ENCODE measurements at regions not wholly inside any gene's neighbourhood (a gene's known extent, or its start where the extent isn't known, plus 50 kb on each side); places are given as distances from the start of the nearest gene placed in this dataset.

DNA sequence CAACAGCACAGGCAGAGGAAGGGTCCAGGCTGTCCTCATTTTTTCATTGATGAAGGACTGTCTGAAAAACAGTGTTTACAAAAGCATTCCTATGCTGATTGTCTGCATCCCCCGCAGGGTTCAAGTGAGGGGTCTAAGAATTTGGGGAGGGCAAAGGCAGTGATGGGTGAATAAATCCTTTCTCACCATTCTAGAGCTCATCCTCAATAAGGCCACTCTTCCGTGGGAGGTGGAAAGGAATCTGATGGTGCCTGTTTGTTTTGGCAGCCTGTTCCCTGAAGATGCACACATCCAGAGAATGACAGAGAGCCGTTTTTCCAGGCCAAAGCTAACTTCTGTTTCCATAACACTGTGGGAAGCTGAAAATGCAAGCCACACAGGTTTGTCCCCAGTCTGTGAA is 164.5 kb downstream of the MOXD1 start:
- Histone ChIP-seq H4K8ac (replicated peaks; ENCODE audit: insufficient read length, low read depth, low read length) (no peak overlapping the region), H2BK12ac (ENCODE audit: insufficient read length, low read depth, low read length) (no peak overlapping the region), H3K4me1 (ENCODE audit: insufficient read depth, low read length) (0 out of 2 replicates have a peak, but pooled peaks cover 4% of the 10 kb centered on the region), H4K5ac (ENCODE audit: insufficient read length, low read depth, low read length) (no peak overlapping the region), H4K91ac (ENCODE audit: insufficient read length, low read depth, low read length) (no peak overlapping the region), H3K27ac (ENCODE audit: insufficient read length, low read depth, low read length) (no peak overlapping the region), H3K79me2 (ENCODE audit: insufficient read depth, low read length) (no peaks in the 10 kb centered on the region), H3K9ac (ENCODE audit: extremely low read depth, insufficient read length, low read length) (no peak overlapping the region), H2BK15ac (ENCODE audit: low read depth, low read length) (no peak overlapping the region), H3K4me2 (ENCODE audit: insufficient read depth, insufficient read length, low read length) (peak overlapping the region; percentile 11), H2BK5ac (ENCODE audit: insufficient read length, low read length) (no peak overlapping the region), H3K56ac (ENCODE audit: insufficient read length, low read depth, low read length) (no peak overlapping the region), H3K14ac (ENCODE audit: insufficient read depth, low read length) (no peak overlapping the region), H3T11ph (ENCODE audit: low read length) (no peak overlapping the region), H2AK5ac (ENCODE audit: insufficient read length, low read length) (no peak overlapping the region), H2AFZ (ENCODE audit: low read length) (no peak overlapping the region), H3K27me3 (ENCODE audit: insufficient read depth, low read length) (no peaks in the 10 kb centered on the region), H3K23me2 (ENCODE audit: insufficient read length, low read depth, low read length, poor library complexity, severe bottlenecking) (no peaks in the 10 kb centered on the region), H3K9me3 (ENCODE audit: control insufficient read depth, low read depth, low read length) (no peaks in the 10 kb centered on the region), H3K18ac (ENCODE audit: insufficient read length, low read depth, low read length) (no peak overlapping the region), H2BK20ac (ENCODE audit: low read depth, low read length, poor library complexity, severe bottlenecking) (no peak overlapping the region), H3K23ac (ENCODE audit: insufficient read length, low read depth, low read length) (no peak overlapping the region), H3K4ac (ENCODE audit: low read depth, low read length) (no peak overlapping the region), H4K20me1 (ENCODE audit: control insufficient read depth, insufficient read depth, insufficient read length) (no peaks in the 10 kb centered on the region), H3K79me1 (ENCODE audit: insufficient read depth, low read depth, low read length, poor library complexity, severe bottlenecking) (no peaks in the 10 kb centered on the region), H2BK120ac (ENCODE audit: low read depth, low read length, poor library complexity, severe bottlenecking) (no peak overlapping the region)
- TF ChIP-seq, protein P1, sequence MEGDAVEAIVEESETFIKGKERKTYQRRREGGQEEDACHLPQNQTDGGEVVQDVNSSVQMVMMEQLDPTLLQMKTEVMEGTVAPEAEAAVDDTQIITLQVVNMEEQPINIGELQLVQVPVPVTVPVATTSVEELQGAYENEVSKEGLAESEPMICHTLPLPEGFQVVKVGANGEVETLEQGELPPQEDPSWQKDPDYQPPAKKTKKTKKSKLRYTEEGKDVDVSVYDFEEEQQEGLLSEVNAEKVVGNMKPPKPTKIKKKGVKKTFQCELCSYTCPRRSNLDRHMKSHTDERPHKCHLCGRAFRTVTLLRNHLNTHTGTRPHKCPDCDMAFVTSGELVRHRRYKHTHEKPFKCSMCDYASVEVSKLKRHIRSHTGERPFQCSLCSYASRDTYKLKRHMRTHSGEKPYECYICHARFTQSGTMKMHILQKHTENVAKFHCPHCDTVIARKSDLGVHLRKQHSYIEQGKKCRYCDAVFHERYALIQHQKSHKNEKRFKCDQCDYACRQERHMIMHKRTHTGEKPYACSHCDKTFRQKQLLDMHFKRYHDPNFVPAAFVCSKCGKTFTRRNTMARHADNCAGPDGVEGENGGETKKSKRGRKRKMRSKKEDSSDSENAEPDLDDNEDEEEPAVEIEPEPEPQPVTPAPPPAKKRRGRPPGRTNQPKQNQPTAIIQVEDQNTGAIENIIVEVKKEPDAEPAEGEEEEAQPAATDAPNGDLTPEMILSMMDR (conservative IDR thresholded peaks at IDR 0.05) = no peak
- DNase-seq = no peak
- WGBS (ENCODE audit: extremely low coverage, insufficient read length, low lambda C conversion rate) = no CpG with 5 or more reads among the region's 3 CpGs
- Mint-ChIP-seq H3K27me3 (ENCODE audit: low read depth) (no peaks in the 10 kb centered on the region), H3K36me3 (ENCODE audit: insufficient read depth in 1 of 3, low read depth in 3 of 3) (no peaks in the 10 kb centered on the region), H3K4me1 (peaks cover 17 to 18% of the 10 kb centered on the region in 2 experiments), H3K27ac (peak overlapping the region in 1 of 3 experiments; percentile 88; a peak in 3 of 7 replicates), H3K9me3 (no peaks in the 10 kb centered on the region), H3K4me3 (no peak overlapping the region; a peak in 1 of 5 replicates)
